T-helper 22 cell (primary cell): ENCODE measurements at regions not wholly inside any gene's neighbourhood (a gene's known extent, or its start where the extent isn't known, plus 50 kb on each side); places are given as distances from the start of the nearest gene placed in this dataset.

Experiments
- DNase-seq: peaks from one replicate; pipeline ENCODE4 v3.0.0-alpha.2; 2020; ENCODE audit warnings: low read depth

DNA sequence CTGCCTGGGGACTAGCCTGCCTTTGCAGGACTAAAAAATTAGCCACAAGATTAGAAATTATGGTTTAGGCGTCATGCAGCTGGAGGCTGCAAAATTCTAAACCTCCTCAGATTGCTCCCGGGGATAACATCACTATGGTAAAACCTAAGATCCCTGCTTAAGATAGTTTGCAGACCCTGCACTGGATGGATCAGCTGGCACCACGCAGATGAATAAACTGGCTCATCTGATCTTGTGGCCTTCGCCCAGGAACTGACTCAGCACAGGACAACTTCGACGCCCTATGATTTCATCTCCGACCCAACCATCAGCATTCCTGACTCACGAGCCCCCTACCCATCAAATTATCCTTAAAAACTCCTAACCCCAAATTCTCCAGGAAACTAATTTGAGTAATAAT, 482.4 kb downstream of the SPRY1 start:
- DNase-seq = no peak

DNA sequence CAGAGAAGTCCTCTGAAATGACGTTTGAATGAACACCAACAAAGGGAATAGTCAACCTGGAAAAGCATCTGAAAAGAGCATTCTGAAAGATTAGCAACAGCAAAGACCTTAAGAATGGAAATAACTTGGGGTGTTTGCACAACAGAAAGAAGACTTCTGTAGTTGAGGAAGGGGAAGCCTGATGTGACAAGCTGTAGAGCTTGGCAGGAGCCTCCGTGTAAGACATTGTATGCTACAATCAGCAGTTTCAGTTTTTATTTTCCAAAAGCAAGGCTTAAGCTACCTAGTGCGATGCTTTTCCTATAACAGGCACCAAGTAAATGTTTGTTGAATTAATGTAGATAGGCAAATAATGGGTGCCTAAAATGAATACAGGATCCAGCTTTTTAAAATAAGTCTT, 484.0 kb downstream of the SPRY1 start:
- no peak for DNase-seq

DNA sequence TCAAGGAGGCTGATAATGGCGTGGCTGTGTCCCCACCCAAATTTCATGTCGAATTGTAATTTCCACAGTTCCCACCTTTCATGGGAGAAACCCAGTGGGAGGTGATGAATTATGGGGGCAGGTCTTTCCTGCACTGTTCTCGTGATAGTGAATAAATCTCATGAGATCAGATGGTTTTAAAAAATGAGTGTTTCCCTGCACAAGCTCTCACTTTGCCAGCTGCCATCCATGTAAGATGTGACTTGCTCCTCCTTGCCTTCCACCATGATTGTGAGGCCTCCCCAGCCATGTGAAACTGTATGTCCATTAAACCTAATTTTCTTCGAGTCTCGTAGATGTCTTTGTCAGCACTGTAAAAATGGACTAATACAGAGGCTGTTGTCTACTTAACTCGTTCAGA, 488.3 kb downstream of the SPRY1 start:
- DNase-seq = no peak

DNA sequence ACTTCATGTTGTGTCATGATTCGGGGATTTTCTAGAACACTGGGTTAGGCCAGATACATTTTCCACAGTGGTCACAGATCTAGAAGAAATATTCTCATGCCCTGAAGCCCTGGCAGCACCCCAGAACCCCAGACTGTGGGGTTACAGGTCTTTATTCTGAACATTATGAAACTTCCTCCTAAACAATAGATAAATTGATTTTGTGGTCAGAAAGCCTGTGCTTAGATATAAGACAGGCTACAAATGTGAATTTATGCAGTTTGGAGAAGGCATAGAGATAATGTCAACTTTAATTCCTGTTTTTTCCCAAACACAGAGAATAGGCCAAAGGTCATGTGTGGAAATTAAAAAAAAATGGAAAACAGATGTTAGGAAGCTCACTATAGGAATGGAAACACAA, 492.9 kb downstream of the SPRY1 start:
- no peak for DNase-seq

DNA sequence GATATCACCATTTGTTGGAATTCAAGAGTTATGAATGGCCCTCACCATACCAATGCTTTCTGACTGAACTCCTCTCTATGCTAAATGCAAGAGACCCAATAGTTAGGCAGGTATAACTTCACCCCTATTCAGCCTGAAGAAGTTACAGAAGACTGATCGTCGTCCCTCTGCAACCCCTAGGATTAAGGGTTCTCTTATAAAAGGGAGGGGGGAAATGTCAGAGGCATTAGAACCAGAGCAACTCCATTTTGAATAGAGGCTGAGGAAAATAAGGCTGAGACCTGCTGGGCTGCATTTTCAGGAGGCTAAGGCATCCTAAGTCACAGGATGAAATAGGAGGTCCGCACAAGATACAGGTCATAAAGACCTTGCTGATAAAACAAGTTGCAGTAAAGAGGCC, 494.3 kb downstream of the SPRY1 start:
- DNase-seq = no peak

DNA sequence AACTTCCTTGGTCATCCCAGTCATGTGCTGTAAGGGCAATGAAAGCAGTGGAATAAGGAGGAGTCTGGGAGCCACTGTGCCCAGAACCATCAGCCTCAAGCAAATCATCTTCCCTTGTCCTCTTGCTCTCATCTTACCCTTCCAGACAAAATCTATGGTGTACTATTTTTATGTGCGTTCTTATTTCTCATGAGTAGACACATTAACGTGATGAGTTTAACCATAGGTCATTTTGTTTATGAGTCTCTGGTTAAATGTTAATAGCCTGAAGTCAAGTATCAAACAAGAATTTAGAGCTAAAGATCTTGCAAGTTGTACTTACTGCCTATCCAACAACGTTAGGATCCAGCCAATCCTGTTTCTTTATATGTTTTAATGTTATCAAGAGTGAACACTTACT, 495.3 kb downstream of the SPRY1 start:
- DNase-seq = no peak

DNA sequence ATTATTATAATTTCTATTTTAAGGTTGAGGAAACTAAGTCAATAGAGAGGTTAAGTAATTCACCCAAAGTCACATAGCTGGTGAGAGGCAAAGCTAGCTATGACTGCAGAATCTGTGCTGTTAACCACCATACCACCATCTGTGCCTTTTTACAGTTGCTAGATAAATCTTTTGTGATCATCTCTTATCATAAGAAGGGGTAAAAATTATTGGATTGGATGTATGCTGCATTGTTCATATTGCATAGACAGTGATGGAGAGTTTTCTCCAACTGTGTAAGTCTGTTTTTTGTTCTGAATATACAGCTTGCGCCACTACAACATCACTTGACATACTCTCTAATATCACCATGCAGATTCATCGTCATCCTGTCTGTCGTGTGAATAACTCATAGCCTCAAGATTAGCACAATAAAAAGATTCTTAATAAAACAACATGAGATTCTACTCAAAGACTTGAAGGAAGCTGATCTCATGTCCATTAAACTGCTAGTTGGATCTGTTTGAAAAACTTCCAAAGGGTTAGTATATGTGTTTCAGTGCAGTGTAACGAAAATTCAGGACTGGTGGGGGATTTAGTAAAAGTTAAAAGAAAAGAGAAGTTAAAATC, 495.9 kb downstream of the SPRY1 start:
- no peak for DNase-seq

DNA sequence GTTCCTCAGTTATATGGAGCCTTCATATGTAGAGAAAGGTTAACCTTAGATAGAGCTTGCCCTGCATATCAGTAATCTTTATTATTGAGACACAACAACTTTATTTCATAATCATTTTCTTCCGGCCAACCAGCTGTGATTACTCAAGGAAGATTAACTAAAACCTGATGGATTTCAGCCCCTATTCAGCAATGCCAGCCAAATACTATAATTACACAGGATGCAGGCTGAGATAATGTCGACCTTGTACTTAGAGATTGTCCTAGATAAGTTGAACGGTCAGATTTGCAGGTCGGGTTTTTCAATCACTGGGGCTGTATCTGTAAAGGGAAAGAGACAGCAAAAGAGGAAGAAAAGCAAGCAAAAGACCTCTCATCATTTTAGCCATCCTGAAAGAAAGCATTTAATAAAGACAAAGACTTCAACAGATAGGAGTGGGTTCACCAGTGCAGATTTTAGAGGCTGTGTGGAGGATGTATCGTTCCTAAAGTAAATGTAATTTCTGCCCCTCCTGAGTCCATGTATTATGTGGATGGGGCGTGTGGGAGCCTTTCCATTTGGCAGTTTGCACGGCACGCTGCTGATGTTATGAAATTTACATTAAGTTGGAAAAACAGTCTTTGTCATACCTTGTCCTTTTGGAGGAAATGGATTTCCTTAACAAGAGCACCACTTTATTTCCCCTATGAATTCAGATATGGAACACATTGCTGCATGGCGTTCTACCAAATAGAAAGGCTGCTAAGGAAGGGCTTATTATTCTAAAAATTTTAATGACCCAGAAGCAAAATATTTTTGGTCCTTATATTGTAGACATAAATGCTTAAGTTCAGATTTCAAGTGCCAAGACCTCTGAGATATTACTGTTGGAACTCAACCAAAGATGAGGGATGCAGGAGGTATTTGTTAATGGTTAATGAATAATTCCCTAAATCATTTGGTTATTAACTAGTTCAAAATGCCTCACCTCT, 496.7 kb downstream of the SPRY1 start:
- DNase-seq = no peak

DNA sequence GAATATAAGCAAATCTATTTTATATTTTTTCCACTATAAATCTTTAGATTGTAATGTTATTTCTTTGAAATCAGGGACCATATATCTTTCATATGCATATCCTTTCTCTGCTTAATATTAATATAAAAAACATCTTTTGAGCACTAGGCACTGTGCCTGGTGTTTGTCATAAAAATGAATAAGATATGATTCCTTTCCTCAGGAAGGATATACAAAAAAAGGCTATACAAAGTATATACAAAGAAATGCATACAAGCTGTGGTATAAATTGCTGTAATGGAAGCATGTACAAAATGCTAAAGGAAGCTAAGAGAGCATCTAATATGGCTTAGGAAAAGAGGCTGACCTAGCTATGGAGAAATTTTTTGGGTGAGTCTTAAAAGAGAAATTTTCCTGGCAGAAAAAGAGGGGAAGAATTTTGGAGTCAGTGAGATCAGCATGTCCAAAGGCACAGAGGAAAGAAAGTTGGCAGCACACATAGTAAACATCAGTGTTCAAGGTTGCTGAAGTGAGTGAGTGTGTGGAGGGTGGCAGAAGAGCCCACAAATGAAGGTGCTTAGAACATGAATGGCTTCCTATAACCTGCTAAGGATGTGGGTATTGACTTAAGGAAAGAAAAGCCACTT, 500.0 kb downstream of the SPRY1 start:
- DNase-seq = no peak

DNA sequence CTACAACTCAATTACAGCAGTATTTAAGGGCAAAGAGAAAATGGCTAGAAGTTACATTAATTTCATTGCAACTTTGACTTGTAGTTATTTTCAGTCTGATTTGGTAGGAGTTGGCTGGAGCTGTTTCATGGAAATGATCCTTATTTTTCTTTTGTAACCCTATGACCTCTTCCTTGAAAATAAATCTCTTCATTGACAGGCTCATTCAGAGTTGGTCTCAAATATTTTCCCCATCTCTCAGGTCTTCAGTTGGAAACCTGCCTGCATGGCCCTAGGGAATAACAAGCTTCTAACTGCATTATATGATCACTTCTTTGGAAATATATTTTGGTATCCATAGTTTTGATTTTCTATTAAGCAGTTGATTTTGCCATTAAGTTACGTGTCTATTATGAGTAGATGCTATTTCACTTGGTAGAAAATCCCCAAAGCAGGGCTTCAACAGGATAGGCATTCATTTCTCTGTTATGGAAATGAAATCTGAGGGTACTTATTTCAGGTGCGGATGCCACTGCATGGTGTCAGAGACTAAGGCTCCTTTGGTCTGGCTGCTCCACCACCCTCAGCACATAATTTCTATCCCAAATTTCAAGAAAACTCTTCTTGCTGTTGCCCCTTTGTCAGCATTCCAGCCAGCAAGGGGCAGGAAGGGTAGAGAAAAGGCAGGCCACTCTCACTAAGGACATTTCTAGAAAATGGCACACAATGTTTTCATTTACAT, 502.5 kb downstream of the SPRY1 start:
- DNase-seq = no peak

DNA sequence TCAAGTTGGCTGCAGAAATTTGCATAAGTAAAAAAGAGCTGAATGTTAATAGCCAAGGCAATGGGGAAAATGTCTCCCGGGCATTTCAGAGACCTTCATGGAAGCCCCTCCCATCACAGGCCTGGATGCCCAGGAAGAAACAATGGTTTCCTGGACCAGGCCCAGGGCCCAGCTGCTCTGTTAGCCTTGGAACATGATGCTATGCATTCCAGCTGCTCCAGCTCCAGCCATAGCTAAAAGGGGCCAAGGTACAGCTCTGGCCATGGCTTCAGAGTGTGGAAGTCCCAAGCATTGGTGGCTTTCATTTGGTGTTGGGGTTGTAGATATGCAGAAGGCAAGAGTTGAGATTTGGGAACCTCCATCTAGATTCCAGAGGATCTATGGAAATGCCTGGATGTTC, 508.3 kb downstream of the SPRY1 start:
- DNase-seq = no peak

DNA sequence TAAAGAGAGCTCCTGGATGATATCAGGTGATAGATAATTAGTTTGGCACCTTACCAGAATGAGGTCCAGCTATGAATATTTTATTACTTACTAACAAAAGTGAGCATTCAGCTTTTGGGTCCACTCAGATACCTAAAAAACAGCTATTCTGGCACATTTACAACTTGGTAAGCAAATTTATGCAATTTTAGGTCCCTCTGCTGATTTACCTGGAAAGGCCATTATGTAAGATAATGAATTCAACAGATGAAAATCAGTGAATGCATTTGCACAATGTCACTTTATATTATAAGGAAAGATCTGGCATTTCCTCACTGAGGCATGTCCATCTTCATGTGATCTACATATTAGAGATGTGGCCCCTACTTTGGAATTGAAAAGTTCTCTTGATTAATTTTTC, 517.0 kb downstream of the SPRY1 start:
- no peak for DNase-seq

DNA sequence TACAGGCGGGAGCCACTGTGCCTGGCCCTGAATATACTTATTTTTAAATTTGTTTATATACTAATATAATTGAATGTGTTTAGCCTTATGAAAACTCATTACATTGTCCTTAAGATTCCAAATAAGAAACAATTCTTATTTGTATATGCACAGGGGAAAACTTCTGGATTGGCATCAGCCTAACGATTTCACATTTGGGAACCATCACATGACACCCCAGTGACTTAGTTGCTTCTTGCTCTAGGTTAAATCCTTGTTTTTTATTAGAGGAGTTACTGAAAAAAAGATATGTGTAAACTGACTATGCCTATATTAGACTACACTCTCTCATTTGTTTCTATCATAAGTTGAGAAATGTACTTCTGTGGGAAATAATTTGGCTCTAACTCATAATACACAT, 520.2 kb downstream of the SPRY1 start:
- no peak for DNase-seq

DNA sequence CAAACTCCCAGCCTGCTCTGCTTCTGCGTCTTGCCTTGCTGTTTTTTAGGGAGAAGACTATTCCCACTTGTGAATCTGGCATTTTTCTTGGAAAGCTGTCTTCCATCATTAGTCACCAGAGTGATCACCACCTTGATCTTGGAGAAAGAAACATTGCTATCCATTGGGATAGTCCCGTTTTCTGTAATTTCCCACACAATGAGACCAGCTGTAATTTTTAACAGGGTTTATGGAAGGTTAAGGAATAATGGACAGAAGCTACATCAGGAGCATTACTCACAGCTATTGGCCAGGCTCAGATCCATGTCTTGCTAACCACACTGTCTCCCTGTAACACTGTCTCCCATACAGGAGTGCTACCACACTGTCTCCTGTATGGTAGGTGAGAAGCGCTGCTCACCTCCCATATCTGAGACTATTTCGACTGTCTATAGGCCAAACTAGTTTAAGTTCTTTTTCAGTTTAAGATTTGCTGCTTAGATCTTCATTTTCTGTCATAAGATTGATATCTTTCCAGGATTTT, 523.0 kb downstream of the SPRY1 start:
- DNase-seq = no peak

DNA sequence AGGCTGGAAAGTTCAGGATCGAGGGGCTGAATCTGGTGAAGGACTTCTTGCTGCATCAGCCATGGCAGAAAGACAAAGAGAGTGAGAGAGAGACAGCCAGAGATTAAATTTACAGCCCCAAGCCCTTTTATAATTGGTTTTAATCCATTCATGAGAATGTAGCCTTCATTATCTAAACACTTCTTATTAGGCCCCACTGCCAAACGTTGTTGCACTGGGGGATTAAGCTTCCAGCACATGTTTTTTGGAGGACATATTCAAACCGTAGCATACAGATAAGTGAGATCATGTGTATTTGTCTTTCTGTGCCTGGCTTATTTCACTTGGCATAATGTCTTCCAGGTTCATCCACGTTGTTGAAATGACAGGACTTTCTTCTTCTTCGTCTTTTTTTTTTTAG, 524.7 kb downstream of the SPRY1 start:
- DNase-seq = no peak

DNA sequence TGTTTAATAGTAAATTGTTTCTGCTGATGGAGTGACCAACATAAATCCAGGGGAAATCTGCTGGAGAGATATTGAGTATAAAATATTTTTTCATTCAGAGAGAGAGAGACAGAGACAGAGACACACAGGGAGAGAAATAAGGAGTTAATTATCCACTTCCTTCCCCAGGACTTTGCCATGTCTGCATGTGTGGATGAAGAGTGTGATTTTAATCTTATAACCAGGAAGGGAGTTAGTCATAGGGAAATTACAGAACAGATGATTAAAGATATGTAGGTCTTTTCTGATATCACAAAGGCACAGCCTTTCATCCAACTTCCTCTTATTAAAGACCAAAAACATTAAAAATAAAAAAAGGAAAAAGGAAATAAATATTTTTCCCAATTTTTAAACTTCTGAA, 526.3 kb downstream of the SPRY1 start:
- no peak for DNase-seq

DNA sequence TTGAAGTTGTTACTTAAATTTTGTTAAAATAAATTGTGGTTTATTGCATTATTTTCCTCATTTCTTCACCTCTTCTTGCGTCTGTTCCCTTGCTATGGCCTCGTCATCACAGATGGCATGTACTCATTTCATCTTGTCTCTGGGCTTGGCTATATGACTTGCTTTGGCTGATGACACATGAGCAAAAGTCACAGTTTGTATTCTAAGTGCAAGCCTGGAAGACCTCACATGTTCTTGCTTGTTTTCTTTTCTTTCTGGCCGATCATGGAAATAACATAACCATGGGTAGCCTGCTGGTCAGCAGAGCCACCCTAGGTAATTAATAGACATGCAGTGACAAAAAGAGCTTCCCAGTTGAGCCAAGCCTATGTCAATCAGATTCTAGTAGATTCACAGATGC, 527.9 kb downstream of the SPRY1 start:
- no peak for DNase-seq

DNA sequence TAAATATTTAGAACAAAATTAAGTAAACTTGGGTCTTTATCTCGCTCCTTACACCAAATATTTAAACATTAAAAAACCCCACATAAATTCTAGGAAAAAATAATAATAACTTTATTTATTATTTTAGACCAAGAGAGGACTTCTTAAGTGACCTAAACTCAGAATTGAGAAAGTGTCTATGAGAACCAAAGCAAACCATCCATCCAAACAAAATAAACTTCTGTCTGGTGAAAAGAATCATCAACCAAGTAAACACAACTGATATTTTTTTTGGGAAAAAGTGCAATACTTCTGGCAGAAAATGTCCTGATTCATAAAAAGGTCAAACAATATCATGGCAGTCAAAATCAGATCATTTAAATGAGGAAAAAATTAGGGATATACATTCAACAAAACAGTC, 533.0 kb downstream of the SPRY1 start:
- no peak for DNase-seq

DNA sequence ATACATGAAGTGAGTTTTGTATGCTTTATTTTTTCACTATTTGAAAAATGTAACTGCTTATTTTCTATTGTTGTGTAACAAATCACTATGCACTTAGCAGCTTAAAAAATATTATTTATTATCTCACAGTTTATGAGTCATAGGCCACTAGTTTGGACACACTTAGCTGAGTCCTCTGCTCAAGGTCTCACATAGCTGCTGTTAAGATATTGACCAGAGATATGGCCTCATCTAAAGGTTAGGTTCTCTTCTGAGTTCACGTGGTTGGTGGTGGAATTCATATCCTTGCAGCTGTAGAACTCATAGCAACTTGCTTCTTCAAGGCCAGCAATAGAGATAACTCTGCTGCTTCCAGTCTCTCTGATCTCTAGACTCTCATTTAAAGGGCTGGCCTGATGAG, 534.4 kb downstream of the SPRY1 start:
- no peak for DNase-seq

DNA sequence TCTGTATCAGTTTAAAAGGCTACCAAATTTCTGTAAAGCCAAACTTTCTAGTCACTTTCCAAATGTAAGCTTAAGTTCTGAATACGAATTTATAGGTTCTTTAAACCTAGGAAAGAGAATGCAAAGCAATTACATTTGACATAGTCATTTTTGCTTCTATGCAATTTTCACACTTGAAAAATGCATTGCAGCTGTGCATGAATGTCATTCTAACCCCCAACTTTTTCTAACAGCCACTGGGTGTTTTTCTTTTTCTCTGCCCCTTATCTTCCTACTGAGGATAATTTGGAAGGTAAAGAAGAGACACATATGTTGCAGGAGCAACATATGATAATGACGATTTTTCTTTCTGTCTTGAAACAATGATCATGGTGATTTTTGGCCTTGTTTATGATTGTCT, 537.5 kb downstream of the SPRY1 start:
- no peak for DNase-seq

DNA sequence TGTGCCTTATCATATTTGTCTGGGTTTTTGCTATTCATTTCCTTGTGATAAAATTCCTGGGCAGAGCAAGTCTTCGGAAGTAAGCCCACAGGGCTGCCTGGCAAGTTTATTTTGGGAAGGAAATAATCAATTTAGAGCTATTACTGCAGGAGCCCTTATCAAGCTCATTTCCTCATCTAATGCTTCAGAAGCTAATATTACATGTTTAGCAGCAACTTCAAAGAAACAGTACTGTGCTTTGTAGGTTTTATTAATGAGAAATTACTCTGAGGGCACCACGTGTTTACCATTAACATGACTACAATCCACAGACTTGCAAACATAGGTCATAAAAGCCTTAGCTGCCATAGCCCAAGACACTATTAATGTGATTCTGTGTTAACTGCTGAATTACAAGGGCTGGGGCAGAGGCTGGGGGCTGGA, 540.0 kb downstream of the SPRY1 start:
- no peak for DNase-seq

DNA sequence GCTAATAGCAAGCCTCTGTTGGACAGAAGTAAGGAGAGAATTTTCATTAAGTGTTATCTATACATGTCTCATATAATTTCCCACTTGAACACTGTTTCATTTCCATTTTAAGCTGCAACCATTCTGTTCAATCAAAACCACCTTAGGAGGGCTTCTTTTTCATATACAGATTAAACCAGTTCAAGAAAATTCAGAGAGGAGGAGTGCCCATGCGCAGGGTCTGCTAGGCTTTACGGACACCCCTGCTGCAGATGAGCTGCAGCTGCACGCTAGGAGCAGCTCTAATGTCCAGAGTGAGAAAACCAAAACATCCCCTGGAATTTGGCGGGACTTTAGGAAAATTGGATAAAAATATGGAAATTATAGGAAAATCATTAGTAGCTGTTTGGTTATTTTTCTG, 541.0 kb downstream of the SPRY1 start:
- no peak for DNase-seq
